HepG2 (cell line): ENCODE measurements at regions not wholly inside any gene's neighbourhood (a gene's known extent, or its start where the extent isn't known, plus 50 kb on each side); places are given as distances from the start of the nearest gene placed in this dataset.

Experiments used
- CEBPB ChIP-seq: IDR thresholded peaks from 2 replicates; pipeline ENCODE4 v1.6.1; 2011; ENCODE audit warnings: low read depth, low read length, improper control_type of control experiment, borderline replicate concordance
- MAFG ChIP-seq: sonication (generic); formaldehyde crosslinking; IDR thresholded peaks from 2 replicates; pipeline ENCODE4 v1.5.1; 2020; ENCODE audit warnings: mild to moderate bottlenecking, missing genetic modification reagents

GRCh38 chr17:36720131-36720530, 118.7 kb downstream of the MRM1 start:
- TF ChIP-seq MAFG (CRISPR knock-in tag) = no peak
- TF ChIP-seq CEBPB = no peak
